Right atrium auricular region (tissue), 2 donors: ENCODE measurements at regions not wholly inside any gene's neighbourhood (a gene's known extent, or its start where the extent isn't known, plus 50 kb on each side); places are given as distances from the start of the nearest gene placed in this dataset.

ENCODE experiments used
- DNase-seq: peaks from one replicate; pipeline ENCODE4 v3.0.0-alpha.2; 2019; ENCODE audit warnings: low spot score
- H3K27ac ChIP-seq, 2 donors: fragments of 200-600 bp; sonication (generic); 1 replicate in 1 of 2; 2 replicates in 1 of 2; pipeline ENCODE4 v1.5.1; 2016 to 2019
- H3K27me3 ChIP-seq, 2 donors: fragments of 200-600 bp; sonication (generic); one replicate each; pipeline versions ENCODE4 v1.5.1 to v1.6.0; 2017 to 2019
- H3K36me3 ChIP-seq: fragments of 200-600 bp; sonication (generic); one replicate; pipeline ENCODE4 v1.5.1; 2016
- H3K4me1 ChIP-seq, 2 donors: fragments of 200-600 bp; sonication (generic); one replicate each; pipeline versions ENCODE4 v1.5.1 to v1.6.0; 2017 to 2019
- H3K4me3 ChIP-seq, 2 donors: fragments of 200-600 bp; sonication (generic); 1 replicate in 1 of 2; 2 replicates in 1 of 2; pipeline ENCODE4 v1.5.1; 2017 to 2019; ENCODE audit warnings: mild to moderate bottlenecking in 1 of 2, moderate library complexity in 1 of 2
- H3K9me3 ChIP-seq, 2 donors: fragments of 200-600 bp; sonication (generic); one replicate each; pipeline ENCODE4 v1.5.1; 2019
- TF ChIP-seq, protein P1 (sequence below), 2 donors: fragments of 200-600 bp; sonication (generic); IDR thresholded peaks; one replicate each; pipeline ENCODE4 v1.5.1; 2019; ENCODE audit warnings: antibody characterized with exemption in 2 of 2

DNA sequence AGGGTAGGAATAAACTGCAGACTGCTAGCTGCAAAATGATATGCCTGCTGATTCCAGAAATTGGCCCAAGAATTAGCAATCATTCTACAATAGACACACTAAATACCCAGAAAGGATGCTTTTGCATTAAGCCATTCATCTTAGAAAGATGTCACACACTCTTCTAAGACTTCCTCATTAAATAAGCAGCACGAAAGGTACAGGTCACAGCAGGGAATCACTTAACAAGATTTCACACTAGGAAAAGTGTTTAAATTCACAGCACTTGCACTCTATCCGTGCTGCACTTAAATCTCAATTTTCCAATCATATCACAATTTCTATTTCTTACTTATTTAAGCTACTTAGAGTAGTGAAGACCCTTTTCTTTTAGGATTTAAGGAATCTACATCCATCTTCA is 372.8 kb upstream of the CBLB start:
- H3K4me1 ChIP-seq: no peaks in the 10 kb centered on the region
- no peak overlapping the region for H3K4me3 ChIP-seq
- DNase-seq: no peak
- H3K27me3 ChIP-seq: no peaks in the 10 kb centered on the region
- TF ChIP-seq, protein P1, sequence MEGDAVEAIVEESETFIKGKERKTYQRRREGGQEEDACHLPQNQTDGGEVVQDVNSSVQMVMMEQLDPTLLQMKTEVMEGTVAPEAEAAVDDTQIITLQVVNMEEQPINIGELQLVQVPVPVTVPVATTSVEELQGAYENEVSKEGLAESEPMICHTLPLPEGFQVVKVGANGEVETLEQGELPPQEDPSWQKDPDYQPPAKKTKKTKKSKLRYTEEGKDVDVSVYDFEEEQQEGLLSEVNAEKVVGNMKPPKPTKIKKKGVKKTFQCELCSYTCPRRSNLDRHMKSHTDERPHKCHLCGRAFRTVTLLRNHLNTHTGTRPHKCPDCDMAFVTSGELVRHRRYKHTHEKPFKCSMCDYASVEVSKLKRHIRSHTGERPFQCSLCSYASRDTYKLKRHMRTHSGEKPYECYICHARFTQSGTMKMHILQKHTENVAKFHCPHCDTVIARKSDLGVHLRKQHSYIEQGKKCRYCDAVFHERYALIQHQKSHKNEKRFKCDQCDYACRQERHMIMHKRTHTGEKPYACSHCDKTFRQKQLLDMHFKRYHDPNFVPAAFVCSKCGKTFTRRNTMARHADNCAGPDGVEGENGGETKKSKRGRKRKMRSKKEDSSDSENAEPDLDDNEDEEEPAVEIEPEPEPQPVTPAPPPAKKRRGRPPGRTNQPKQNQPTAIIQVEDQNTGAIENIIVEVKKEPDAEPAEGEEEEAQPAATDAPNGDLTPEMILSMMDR (IDR thresholded peaks at IDR 0.05): no peak
- H3K9me3 ChIP-seq: no peaks in the 10 kb centered on the region
- no peaks in the 10 kb centered on the region for H3K36me3 ChIP-seq
- no peak overlapping the region for H3K27ac ChIP-seq

DNA sequence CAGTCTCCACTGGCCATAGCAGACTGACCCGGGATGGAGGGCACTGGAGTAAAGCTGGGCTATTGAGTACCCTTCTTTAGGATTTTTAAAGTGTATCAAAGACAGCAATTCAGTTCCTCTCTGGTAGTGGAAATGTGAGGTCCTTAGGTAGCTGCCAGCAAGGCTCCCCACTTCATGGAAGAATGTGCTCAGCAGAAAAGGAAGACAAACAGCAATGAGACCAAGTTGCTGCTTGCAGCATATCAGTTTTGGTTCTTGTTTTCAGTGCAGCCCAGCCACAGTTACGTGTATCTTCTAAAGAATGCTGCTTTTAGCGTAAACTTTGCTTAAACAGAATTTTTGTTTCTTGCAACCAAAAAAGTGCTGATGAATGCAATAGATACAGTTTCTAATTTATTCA is 374.0 kb upstream of the CBLB start:
- no peaks in the 10 kb centered on the region for H3K27me3 ChIP-seq
- H3K9me3 ChIP-seq: no peaks in the 10 kb centered on the region
- no peak overlapping the region for H3K27ac ChIP-seq
- no peaks in the 10 kb centered on the region for H3K36me3 ChIP-seq
- TF ChIP-seq, protein P1 (IDR thresholded peaks at IDR 0.05): no peak
- DNase-seq: no peak
- H3K4me3 ChIP-seq: no peak overlapping the region
- H3K4me1 ChIP-seq: no peaks in the 10 kb centered on the region

DNA sequence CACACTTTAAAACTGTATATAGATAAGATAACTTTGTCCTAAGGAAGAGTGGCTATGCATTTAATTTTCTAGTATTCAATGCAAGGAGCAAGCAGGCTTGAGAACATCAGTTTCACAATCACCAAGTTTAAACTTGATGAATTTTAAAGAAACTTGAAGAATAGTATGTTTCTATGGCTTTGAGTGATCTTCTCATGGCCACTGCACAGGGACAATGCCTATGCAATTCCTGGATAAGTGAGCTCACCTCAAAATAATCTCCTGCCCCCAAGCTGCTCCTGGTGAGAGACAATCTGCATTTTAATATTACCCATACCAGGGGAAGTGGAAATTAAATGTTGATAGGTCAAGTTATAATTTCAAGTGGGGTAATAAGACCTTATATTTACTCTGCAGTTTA is 376.6 kb upstream of the CBLB start:
- TF ChIP-seq, protein P1 (IDR thresholded peaks at IDR 0.05): no peak
- no peak overlapping the region for H3K27ac ChIP-seq
- DNase-seq: no peak
- H3K36me3 ChIP-seq: no peaks in the 10 kb centered on the region
- no peaks in the 10 kb centered on the region for H3K4me1 ChIP-seq
- H3K4me3 ChIP-seq: no peak overlapping the region
- no peaks in the 10 kb centered on the region for H3K27me3 ChIP-seq
- H3K9me3 ChIP-seq: no peaks in the 10 kb centered on the region

DNA sequence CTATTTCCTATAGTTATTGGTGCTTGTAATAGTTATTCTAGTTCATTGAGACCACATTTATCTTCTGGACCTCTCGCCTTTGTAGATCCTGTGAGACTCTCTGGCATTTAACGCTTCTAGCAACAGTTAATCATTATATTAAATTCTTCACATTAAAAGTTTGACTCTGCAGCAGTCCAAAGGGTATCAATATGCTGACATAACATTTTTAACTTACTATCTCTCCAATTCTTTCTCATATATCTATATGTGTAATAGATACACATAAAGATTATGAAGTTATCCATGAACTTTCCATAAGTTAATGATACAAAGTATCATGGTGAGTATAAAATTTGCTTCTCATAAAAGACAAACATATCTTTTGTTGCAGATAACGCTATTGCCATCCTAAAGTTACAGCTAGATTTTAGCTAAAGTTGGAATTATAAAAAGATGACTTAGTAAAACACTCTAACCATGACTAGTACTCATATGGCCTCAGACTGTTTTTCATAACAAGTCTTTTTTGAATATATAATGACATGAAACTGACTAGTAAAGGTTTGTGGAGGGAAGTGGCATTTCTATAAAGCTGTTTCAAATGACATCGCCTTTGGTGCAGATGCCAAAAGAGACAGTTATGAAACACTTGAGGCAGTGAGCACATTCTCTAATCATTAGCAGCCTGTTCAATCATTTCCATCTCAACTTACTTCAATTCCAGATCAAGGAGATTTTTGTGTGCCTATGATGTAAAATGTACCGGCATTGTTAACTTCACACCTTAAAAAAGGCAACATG is 379.3 kb upstream of the CBLB start:
- Histone ChIP-seq H3K27me3 (no peaks in the 10 kb centered on the region), H3K36me3 (no peaks in the 10 kb centered on the region), H3K4me3 (no peak overlapping the region), H3K4me1 (no peaks in the 10 kb centered on the region), H3K9me3 (peaks cover 0 to 6% of the 10 kb centered on the region in 2 donors), H3K27ac (no peak overlapping the region)
- no peak for DNase-seq
- TF ChIP-seq, protein P1 (IDR thresholded peaks at IDR 0.05): no peak

DNA sequence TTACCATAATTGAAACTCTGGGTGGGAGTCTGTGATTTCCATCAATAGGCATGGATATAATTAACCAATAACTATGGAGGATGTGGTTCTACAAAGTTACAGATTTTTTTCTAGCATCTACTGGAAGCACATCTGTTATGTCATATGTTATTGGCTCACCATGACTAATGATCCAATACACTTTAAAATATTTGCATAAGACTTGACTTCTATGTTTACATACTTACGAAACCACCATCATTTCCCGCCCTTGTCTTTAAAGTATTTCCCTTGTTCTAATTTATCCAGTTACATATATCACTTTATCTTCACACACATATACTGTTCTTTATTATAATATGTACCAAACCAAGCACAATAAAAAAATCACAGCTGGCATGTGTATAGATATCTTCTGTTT is 380.3 kb upstream of the CBLB start:
- TF ChIP-seq, protein P1 (IDR thresholded peaks at IDR 0.05): no peak
- no peaks in the 10 kb centered on the region for H3K27me3 ChIP-seq
- no peaks in the 10 kb centered on the region for H3K4me1 ChIP-seq
- no peak overlapping the region for H3K4me3 ChIP-seq
- H3K36me3 ChIP-seq: no peaks in the 10 kb centered on the region
- H3K9me3 ChIP-seq: peaks cover 0 to 15% of the 10 kb centered on the region in 2 donors
- DNase-seq: no peak
- no peak overlapping the region for H3K27ac ChIP-seq

DNA sequence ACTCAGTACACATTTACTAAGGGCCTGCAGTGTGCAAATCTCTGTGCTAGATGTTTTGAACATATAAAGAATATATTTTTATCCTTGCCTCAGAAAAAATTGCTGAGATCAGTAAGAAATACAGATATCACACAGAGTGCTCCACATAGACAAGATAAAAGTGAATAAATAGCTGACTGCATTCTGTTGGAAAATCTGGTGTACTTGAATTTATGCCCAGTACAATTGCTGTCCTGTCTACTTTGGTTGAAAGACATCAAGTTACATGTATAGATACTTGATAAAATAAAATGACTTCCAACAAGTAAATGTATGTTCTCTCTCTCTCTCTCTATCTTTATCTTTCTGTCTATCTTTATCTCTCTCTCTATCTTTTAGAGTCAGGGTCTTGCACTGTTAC is 381.2 kb upstream of the CBLB start:
- H3K36me3 ChIP-seq: no peaks in the 10 kb centered on the region
- TF ChIP-seq, protein P1 (IDR thresholded peaks at IDR 0.05): no peak
- no peak overlapping the region for H3K27ac ChIP-seq
- H3K4me3 ChIP-seq: no peak overlapping the region
- no peaks in the 10 kb centered on the region for H3K4me1 ChIP-seq
- peaks cover 0 to 15% of the 10 kb centered on the region in 2 donors for H3K9me3 ChIP-seq
- H3K27me3 ChIP-seq: no peaks in the 10 kb centered on the region
- no peak for DNase-seq
